ENCODE measurements at regions not wholly inside any gene's neighbourhood (a gene's known extent, or its start where the extent isn't known, plus 50 kb on each side); places are given as distances from the start of the nearest gene placed in this dataset.

DNA sequence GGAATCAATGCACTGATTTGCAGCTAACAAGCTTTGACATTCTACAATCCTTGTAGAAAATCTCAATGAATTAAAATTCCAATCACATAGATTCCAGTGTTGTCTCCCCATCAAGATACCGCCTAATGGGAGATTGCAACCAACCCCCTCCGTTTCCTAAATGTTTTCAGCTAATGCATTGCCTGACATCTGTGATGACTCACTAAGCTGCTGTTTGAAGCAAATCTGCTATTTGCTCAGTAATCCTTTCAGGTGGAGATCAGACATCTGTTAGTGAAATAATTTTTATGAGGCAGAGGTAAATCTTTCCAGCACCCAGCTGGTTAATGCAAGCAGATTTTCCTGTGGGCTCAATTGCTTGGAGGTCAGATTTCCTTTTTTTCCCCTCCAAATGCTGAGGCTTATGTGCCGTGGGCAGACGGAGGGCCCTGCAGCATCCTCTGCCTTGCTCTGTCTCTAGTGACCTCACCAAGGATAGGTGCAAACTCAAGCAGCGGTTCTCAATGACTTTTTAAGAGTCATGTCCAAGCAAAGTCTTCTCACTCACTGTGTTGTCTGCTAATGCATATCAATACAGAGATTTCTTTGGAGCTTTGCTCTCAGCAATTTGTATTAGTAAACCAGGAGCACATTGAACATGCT lies 91.1 kb upstream of the RAB3GAP2 start:
- TF ChIP-seq, protein P1, sequence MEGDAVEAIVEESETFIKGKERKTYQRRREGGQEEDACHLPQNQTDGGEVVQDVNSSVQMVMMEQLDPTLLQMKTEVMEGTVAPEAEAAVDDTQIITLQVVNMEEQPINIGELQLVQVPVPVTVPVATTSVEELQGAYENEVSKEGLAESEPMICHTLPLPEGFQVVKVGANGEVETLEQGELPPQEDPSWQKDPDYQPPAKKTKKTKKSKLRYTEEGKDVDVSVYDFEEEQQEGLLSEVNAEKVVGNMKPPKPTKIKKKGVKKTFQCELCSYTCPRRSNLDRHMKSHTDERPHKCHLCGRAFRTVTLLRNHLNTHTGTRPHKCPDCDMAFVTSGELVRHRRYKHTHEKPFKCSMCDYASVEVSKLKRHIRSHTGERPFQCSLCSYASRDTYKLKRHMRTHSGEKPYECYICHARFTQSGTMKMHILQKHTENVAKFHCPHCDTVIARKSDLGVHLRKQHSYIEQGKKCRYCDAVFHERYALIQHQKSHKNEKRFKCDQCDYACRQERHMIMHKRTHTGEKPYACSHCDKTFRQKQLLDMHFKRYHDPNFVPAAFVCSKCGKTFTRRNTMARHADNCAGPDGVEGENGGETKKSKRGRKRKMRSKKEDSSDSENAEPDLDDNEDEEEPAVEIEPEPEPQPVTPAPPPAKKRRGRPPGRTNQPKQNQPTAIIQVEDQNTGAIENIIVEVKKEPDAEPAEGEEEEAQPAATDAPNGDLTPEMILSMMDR (IDR thresholded peaks at IDR 0.05): no peak
- no peak for TF ChIP-seq POLR2A (IDR thresholded peaks at IDR 0.05)

All from body of pancreas (tissue), 4 donors.